ENCODE measurements at regions not wholly inside any gene's neighbourhood (a gene's known extent, or its start where the extent isn't known, plus 50 kb on each side); places are given as distances from the start of the nearest gene placed in this dataset.

DNA sequence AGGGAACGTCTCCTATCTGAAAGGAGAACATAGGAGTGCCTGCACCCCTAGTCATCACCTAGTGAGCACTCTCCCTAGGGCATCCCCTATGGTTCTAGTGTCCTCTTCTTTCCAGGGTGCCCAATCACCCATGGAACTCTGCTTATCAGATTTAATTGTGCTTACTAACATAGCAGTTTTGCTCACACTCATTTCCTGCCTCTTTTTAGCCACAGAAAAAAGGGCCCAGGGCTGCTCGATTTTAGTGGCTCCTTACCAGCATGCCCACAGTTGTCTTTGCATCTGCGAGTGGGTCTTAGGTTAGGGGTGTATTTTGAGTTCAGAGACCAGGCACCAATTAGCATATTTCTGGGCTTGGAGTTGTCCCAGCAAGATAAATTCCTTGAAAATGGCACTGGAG lies 1110.2 kb downstream of the TAF11L14 start:
- no peaks in the 10 kb centered on the region for H3K9me3 ChIP-seq (ENCODE audit: control insufficient read depth, insufficient read depth, low read depth, low read length)
- H3K36me3 ChIP-seq (ENCODE audit: control insufficient read depth in 2 of 2, insufficient read depth in 1 of 2, low read length in 2 of 2), result no peaks in the 10 kb centered on the region
- ChIA-PET POLR2A (no interaction called here), CTCF (no interaction called here)
- H3K4me3 ChIP-seq (ENCODE audit: low read depth, low read length), result no peak overlapping the region
- no peak for TF ChIP-seq ZNF677 (tag by site-specific recombination; IDR thresholded peaks at IDR 0.05)
- H3K27ac ChIP-seq (ENCODE audit: extremely low read depth, low read depth, low read length), result no peak overlapping the region
- no peaks in the 10 kb centered on the region for H3K4me1 ChIP-seq (ENCODE audit: control insufficient read depth, insufficient read depth, low read length)

DNA sequence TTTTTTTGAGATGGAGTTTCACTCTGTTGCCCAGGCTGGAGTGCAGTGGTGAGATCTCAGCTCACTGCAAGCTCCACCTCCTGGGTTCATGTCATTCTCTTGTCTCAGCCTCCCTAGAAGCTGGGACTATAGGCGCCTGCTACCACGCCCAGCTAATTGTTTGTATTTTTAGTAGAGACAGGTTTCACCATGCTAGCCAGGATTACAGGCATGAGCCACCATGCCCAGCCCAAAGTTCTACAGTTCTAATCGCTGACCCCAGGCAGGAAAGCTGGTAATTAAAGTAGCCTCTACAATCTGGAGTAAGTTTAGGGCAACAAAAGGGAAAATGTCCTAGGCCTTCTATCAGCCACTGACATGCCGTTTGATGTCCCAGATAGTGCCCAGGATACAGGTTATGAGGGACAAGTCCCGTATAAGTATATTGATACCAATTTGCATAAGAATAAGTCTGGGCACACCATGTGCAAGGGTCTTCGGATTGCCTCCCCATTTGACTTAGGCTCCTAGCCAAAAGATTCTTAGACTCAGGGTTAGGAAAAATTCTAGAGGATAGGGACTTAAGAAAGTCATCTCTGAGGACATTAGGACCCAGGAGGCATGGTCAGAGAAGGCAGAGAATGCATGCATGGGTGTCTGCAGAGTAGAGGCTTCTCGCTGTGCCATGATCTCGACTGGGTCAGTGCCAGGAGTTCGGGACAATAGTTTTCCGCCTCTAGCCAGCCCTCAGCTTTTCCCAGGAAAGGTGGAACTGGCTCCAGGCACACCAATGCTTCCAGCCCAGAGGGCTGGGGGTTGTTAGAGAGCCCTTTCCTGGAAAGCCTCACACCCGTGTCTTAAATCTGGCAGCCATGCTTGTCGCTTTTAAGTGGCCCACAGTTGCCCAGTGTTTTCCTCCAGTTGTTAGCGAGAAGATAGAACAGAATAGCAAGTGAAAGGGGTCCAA lies 1111.1 kb downstream of the TAF11L14 start:
- Histone ChIP-seq H3K9me3 (ENCODE audit: control insufficient read depth, insufficient read depth, low read depth, low read length) (no peaks in the 10 kb centered on the region), H3K4me3 (ENCODE audit: low read depth, low read length) (peak overlapping the region; percentile 1; the same call in 1 of the 2 replicates), H3K4me1 (ENCODE audit: control insufficient read depth, insufficient read depth, low read length) (no peaks in the 10 kb centered on the region), H3K36me3 (ENCODE audit: control insufficient read depth in 2 of 2, insufficient read depth in 1 of 2, low read length in 2 of 2) (no peaks in the 10 kb centered on the region), H3K27ac (ENCODE audit: extremely low read depth, low read depth, low read length) (no peak overlapping the region)
- ChIA-PET CTCF (no interaction called here), POLR2A (no interaction called here)
- TF ChIP-seq KLF10 (tag by site-specific recombination; IDR thresholded peaks at IDR 0.05) (no peak), BCL6B (tag by site-specific recombination; IDR thresholded peaks at IDR 0.05) (peak; percentile 90), ZNF138 (tag by site-specific recombination; IDR thresholded peaks at IDR 0.05; ENCODE audit: borderline replicate concordance) (no peak), ZNF335 (tag by site-specific recombination; conservative IDR thresholded peaks at IDR 0.05) (peak; percentile 85), ZBTB17 (tag by site-specific recombination; IDR thresholded peaks at IDR 0.05) (no peak)

DNA sequence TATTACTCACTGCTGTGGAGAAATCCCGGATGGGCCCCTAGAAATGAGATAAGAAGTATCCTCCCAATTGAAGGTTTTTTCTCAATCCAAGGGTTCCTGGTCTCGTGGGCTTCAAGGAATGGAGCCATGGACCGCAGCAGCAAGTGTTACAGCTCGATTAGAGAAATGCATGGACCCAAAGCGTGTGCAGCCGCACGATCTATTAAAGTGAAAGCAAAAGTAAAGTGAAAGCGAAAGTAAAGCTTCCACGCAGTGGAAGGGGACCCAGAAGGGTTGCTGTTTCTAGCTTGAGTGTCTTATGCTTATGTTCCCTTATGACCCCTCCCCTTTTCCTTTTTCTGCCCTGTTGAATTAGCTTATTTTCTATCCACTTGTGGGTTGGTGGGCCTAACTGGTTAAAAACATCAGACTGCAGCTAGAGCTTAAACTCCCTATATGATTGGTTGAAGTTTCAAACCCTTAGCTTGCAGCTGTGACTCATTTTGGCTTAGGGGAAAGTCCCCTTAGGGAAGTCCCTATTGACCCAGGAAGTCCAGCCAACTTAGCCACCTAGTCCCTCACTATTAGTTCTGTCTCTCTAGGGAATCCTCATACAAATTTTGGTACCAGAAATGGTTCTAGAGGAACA lies 1111.8 kb downstream of the TAF11L14 start:
- H3K9me3 ChIP-seq (ENCODE audit: control insufficient read depth, insufficient read depth, low read depth, low read length), result no peaks in the 10 kb centered on the region
- ChIA-PET POLR2A (no interaction called here), CTCF (no interaction called here)
- no peak for TF ChIP-seq ZNF560 (tag by site-specific recombination; IDR thresholded peaks at IDR 0.05; ENCODE audit: borderline replicate concordance)
- TF ChIP-seq ZFP3 (tag by site-specific recombination; IDR thresholded peaks at IDR 0.05; ENCODE audit: low read depth), result no peak
- no peak for TF ChIP-seq ZNF501 (tag by site-specific recombination; IDR thresholded peaks at IDR 0.05)
- TF ChIP-seq ZFHX2 (tag by site-specific recombination; conservative IDR thresholded peaks at IDR 0.05), result no peak
- TF ChIP-seq ZNF426 (tag by site-specific recombination; IDR thresholded peaks at IDR 0.05), result no peak
- TF ChIP-seq MEIS1 (CRISPR knock-in tag; IDR thresholded peaks at IDR 0.05; ENCODE audit: borderline replicate concordance), result no peak
- TF ChIP-seq ZNF624 (tag by site-specific recombination; IDR thresholded peaks at IDR 0.05), result no peak
- TF ChIP-seq ZNF629 (tag by site-specific recombination; IDR thresholded peaks at IDR 0.05), result no peak
- no peak for TF ChIP-seq ZNF433 (tag by site-specific recombination; IDR thresholded peaks at IDR 0.05; ENCODE audit: low read depth)
- TF ChIP-seq, protein P1, sequence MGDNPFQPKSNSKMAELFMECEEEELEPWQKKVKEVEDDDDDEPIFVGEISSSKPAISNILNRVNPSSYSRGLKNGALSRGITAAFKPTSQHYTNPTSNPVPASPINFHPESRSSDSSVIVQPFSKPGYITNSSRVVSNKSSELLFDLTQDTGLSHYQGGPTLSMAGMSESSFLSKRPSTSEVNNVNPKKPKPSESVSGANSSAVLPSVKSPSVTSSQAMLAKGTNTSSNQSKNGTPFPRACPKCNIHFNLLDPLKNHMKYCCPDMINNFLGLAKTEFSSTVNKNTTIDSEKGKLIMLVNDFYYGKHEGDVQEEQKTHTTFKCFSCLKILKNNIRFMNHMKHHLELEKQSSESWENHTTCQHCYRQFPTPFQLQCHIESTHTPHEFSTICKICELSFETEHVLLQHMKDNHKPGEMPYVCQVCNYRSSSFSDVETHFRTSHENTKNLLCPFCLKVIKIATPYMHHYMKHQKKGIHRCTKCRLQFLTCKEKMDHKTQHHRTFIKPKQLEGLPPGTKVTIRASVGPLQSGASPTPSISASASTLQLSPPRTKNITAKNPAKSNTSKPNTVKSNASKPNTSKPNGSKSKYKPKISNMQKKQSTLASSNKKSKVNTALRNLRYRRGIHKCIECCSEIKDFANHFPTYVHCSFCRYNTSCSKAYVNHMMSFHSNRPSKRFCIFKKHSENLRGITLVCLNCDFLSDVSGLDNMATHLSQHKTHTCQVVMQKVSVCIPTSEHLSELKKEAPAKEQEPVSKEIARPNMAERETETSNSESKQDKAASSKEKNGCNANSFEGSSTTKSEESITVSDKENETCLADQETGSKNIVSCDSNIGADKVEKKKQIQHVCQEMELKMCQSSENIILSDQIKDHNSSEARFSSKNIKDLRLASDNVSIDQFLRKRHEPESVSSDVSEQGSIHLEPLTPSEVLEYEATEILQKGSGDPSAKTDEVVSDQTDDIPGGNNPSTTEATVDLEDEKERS (tag by site-specific recombination; IDR thresholded peaks at IDR 0.05), result no peak
- peak; percentile 79 for TF ChIP-seq ZBTB48 (tag by site-specific recombination; IDR thresholded peaks at IDR 0.05)
- peak; percentile 80 for TF ChIP-seq PRDM1 (tag by site-specific recombination; IDR thresholded peaks at IDR 0.05)
- TF ChIP-seq ZNF341 (tag by site-specific recombination; IDR thresholded peaks at IDR 0.05; ENCODE audit: low read depth), result no peak
- no peaks in the 10 kb centered on the region for H3K36me3 ChIP-seq (ENCODE audit: control insufficient read depth in 2 of 2, insufficient read depth in 1 of 2, low read length in 2 of 2)
- no peak overlapping the region for H3K27ac ChIP-seq (ENCODE audit: extremely low read depth, low read depth, low read length)
- peak overlapping the region; percentile 1 for H3K4me3 ChIP-seq (ENCODE audit: low read depth, low read length)
- H3K4me1 ChIP-seq (ENCODE audit: control insufficient read depth, insufficient read depth, low read length), result no peaks in the 10 kb centered on the region

Data from HEK293 (cell line).